ENCODE measurements at regions not wholly inside any gene's neighbourhood (a gene's known extent, or its start where the extent isn't known, plus 50 kb on each side); places are given as distances from the start of the nearest gene placed in this dataset.
"Not testable (repeated sequence)": the region's sequence is repeated elsewhere in the genome, so short reads cannot be mapped to it uniquely, and the experiment has no call there.

GRCh38 chr5:142542078-142542477 is 143.8 kb downstream of the FGF1 start:
- DNase-seq (ENCODE audit: low read depth in 2 of 2) = no peak

- DNase-seq (ENCODE audit: low read depth in 2 of 2) = peak; percentile 65 to 74
Measured at GRCh38 chr5:142540922-142541422, 144.9 kb downstream of the FGF1 start.

- DNase-seq (ENCODE audit: low read depth in 2 of 2) = no peak
Measured at GRCh38 chr5:142539154-142539740, 146.6 kb downstream of the FGF1 start.

- DNase-seq (ENCODE audit: low read depth in 2 of 2) = no peak
Measured at GRCh38 chr5:142537938-142538337, 148.0 kb downstream of the FGF1 start.

- no peak for DNase-seq (ENCODE audit: low read depth in 2 of 2)
Measured at GRCh38 chr5:142532781-142533176, 153.1 kb downstream of the FGF1 start.

GRCh38 chr5:142531977-142532780 is 153.7 kb downstream of the FGF1 start:
- DNase-seq (ENCODE audit: low read depth in 2 of 2) = no peak

GRCh38 chr5:142530904-142531303 is 155.0 kb downstream of the FGF1 start:
- DNase-seq (ENCODE audit: low read depth in 2 of 2) = no peak

- no peak for DNase-seq (ENCODE audit: low read depth in 2 of 2)
Measured at GRCh38 chr5:142529626-142530278, 156.1 kb downstream of the FGF1 start.

GRCh38 chr5:142527664-142528295 is 158.1 kb downstream of the FGF1 start:
- no peak for DNase-seq (ENCODE audit: low read depth in 2 of 2)

- DNase-seq (ENCODE audit: low read depth in 2 of 2) = no peak
Measured at GRCh38 chr5:142527234-142527633, 158.7 kb downstream of the FGF1 start.

GRCh38 chr5:142522983-142523382 is 162.9 kb downstream of the FGF1 start:
- no peak for DNase-seq (ENCODE audit: low read depth in 2 of 2)

GRCh38 chr5:142521706-142522105 is 164.2 kb downstream of the FGF1 start:
- no peak for DNase-seq (ENCODE audit: low read depth in 2 of 2)

- no peak for DNase-seq (ENCODE audit: low read depth in 2 of 2)
Measured at GRCh38 chr5:142520885-142521284, 165.0 kb downstream of the FGF1 start.

GRCh38 chr5:142519913-142520312 is 166.0 kb downstream of the FGF1 start:
- not testable (repeated sequence) for DNase-seq (ENCODE audit: low read depth in 2 of 2)

- DNase-seq (ENCODE audit: low read depth in 2 of 2) = no peak
Measured at GRCh38 chr5:142517840-142518239, 168.1 kb downstream of the FGF1 start.

GRCh38 chr5:142516732-142517131 is 169.2 kb downstream of the FGF1 start:
- DNase-seq (ENCODE audit: low read depth in 2 of 2) = no peak

- no peak for DNase-seq (ENCODE audit: low read depth in 2 of 2)
Measured at GRCh38 chr5:142515036-142515435, 170.9 kb downstream of the FGF1 start.

GRCh38 chr5:142514196-142514595 is 171.7 kb downstream of the FGF1 start:
- no peak for DNase-seq (ENCODE audit: low read depth in 2 of 2)

- DNase-seq (ENCODE audit: low read depth in 2 of 2) = no peak
Measured at GRCh38 chr5:142512043-142513042, 173.5 kb downstream of the FGF1 start.

- DNase-seq (ENCODE audit: low read depth in 2 of 2) = no peak
Measured at GRCh38 chr5:142511358-142511757, 174.5 kb downstream of the FGF1 start.

GRCh38 chr5:142509026-142509425 is 176.9 kb downstream of the FGF1 start:
- no peak for DNase-seq (ENCODE audit: low read depth in 2 of 2)

All from fibroblast of skin of left biceps (primary cell).